Natural killer cell (primary cell): ENCODE measurements at regions not wholly inside any gene's neighbourhood (a gene's known extent, or its start where the extent isn't known, plus 50 kb on each side); places are given as distances from the start of the nearest gene placed in this dataset.

Experiments used
- ATAC-seq, 3 donors: fragments of 150-1000 bp in 2 of 3; fragments of 200-7000 bp in 1 of 3; cut with Tn5 transposase; 1 replicate in 1 of 3; 2 replicates in 2 of 3; pipeline ENCODE4 v1.10.0; 2021; ENCODE audit warnings: mild to moderate bottlenecking in 2 of 3, moderate library complexity in 2 of 3
- DNase-seq, 2 donors: peaks; one replicate each; pipeline versions ENCODE4 v3.0.0 to v3.0.0-alpha.2; 2013 to 2021; ENCODE audit warnings: mixed read lengths in 1 of 2
- H3K27ac ChIP-seq: one replicate; pipeline ENCODE4 v1.5.1; 2013; ENCODE audit warnings: mild to moderate bottlenecking, low read length
- H3K27me3 ChIP-seq: one replicate; pipeline ENCODE4 v1.6.1; 2013; ENCODE audit warnings: low read length; ENCODE audit not compliant: control insufficient read depth, insufficient read depth
- H3K36me3 ChIP-seq: one replicate; pipeline ENCODE4 v1.6.1; 2013; ENCODE audit warnings: low read length; ENCODE audit not compliant: control insufficient read depth, insufficient read depth
- H3K4me1 ChIP-seq: one replicate; pipeline ENCODE4 v1.6.1; 2013; ENCODE audit warnings: low read length; ENCODE audit not compliant: control insufficient read depth, insufficient read depth
- H3K4me3 ChIP-seq: one replicate; pipeline ENCODE4 v1.5.1; 2013; ENCODE audit warnings: low read length
- H3K9me3 ChIP-seq: one replicate; pipeline ENCODE4 v1.6.1; 2013; ENCODE audit warnings: low read length; ENCODE audit not compliant: control insufficient read depth, insufficient read depth
- H3K27ac Mint-ChIP-seq, 2 donors: one replicate each; pipeline ENCODE4 v1.8.0; 2022; ENCODE audit warnings: mild to moderate bottlenecking in 2 of 2, mixed read lengths in 2 of 2, moderate library complexity in 1 of 2
- H3K27me3 Mint-ChIP-seq, 2 donors: one replicate each; pipeline ENCODE4 v1.8.0; 2022; ENCODE audit warnings: low read depth in 2 of 2, mixed read lengths in 2 of 2
- H3K36me3 Mint-ChIP-seq: one replicate; pipeline ENCODE4 v1.8.0; 2022; ENCODE audit warnings: mixed read lengths
- H3K4me1 Mint-ChIP-seq, 2 donors: one replicate each; pipeline ENCODE4 v1.8.0; 2022; ENCODE audit warnings: mixed read lengths in 2 of 2
- H3K4me3 Mint-ChIP-seq: one replicate; pipeline ENCODE4 v1.8.0; 2022; ENCODE audit warnings: mild to moderate bottlenecking, moderate library complexity, mixed read lengths
- H3K9me3 Mint-ChIP-seq, 2 donors: one replicate each; pipeline ENCODE4 v1.8.0; 2022; ENCODE audit warnings: mixed read lengths in 2 of 2
- CTCF ChIP-seq: fragments of 200-600 bp; IDR thresholded peaks from one replicate; pipeline ENCODE4 v1.8.0; 2022; ENCODE audit warnings: antibody characterized with exemption
- WGBS: methylation state at CpG from one replicate; pipeline ENCODE4 v1.1.7; 2013; ENCODE audit warnings: missing lambda C conversion rate; ENCODE audit not compliant: insufficient coverage; 5-methylcytosine and 5-hydroxymethylcytosine counted together
- intact Hi-C: fragments of 100-400 bp; cut with micrococcal nuclease; formaldehyde crosslinking; loops from one replicate; pipeline ENCODE4 v1.14.2; 2022

- no peaks in the 10 kb centered on the region for H3K27me3 ChIP-seq
Observed at GRCh38 chr2:238582159-238582558, 155.4 kb downstream of the ASB1 start.

GRCh38 chr2:238584617-238585016, 157.9 kb downstream of the ASB1 start:
- Mint-ChIP-seq H3K27ac (no peak overlapping the region), H3K4me1 (no peaks in the 10 kb centered on the region), H3K36me3 (no peaks in the 10 kb centered on the region), H3K9me3 (no peaks in the 10 kb centered on the region), H3K4me3 (no peak overlapping the region), H3K27me3 (peaks cover 0 to 7% of the 10 kb centered on the region in 2 donors)
- ATAC-seq (no peak), DNase-seq (no peak)
- Histone ChIP-seq H3K4me3 (no peak overlapping the region), H3K36me3 (no peaks in the 10 kb centered on the region), H3K27ac (no peak overlapping the region), H3K27me3 (no peaks in the 10 kb centered on the region), H3K4me1 (no peaks in the 10 kb centered on the region), H3K9me3 (no peaks in the 10 kb centered on the region)
- no peak for TF ChIP-seq CTCF
- intact Hi-C loops = no loop called here
- 94% methylated on average over 3 of the region's 4 CpGs for WGBS

More at GRCh38 chr2:238582159-238582558, 155.4 kb downstream of the ASB1 start:
- Histone ChIP-seq H3K36me3 (no peaks in the 10 kb centered on the region), H3K4me1 (no peaks in the 10 kb centered on the region), H3K9me3 (no peaks in the 10 kb centered on the region), H3K27ac (no peak overlapping the region), H3K4me3 (no peak overlapping the region)
- Mint-ChIP-seq H3K36me3 (no peaks in the 10 kb centered on the region), H3K9me3 (no peaks in the 10 kb centered on the region), H3K4me3 (no peak overlapping the region), H3K27ac (no peak overlapping the region), H3K27me3 (peaks cover 0 to 9% of the 10 kb centered on the region in 2 donors), H3K4me1 (no peaks in the 10 kb centered on the region)
- TF ChIP-seq CTCF = no peak
- no peak for ATAC-seq
- intact Hi-C loops = no loop called here
- WGBS = 76% methylated on average over 1 of the region's 1 CpG
- no peak for DNase-seq

GRCh38 chr2:238585836-238586821, 159.4 kb downstream of the ASB1 start:
- Histone ChIP-seq H3K27me3 (no peaks in the 10 kb centered on the region), H3K4me1 (no peaks in the 10 kb centered on the region), H3K4me3 (no peak overlapping the region), H3K36me3 (no peaks in the 10 kb centered on the region), H3K9me3 (no peaks in the 10 kb centered on the region), H3K27ac (no peak overlapping the region)
- no peaks in the 10 kb centered on the region for H3K4me1 Mint-ChIP-seq
- DNase-seq = no peak
- ATAC-seq = no peak
- H3K36me3 Mint-ChIP-seq = no peaks in the 10 kb centered on the region
- peaks cover 0 to 3% of the 10 kb centered on the region in 2 donors for H3K27me3 Mint-ChIP-seq
- H3K4me3 Mint-ChIP-seq = no peak overlapping the region
- intact Hi-C loops = no loop called here
- no peaks in the 10 kb centered on the region for H3K9me3 Mint-ChIP-seq
- H3K27ac Mint-ChIP-seq = no peak overlapping the region
- no peak for TF ChIP-seq CTCF
- WGBS = 81% methylated on average over 34 of the region's 34 CpGs
